Spleen (tissue), 7 donors: ENCODE measurements at regions not wholly inside any gene's neighbourhood (a gene's known extent, or its start where the extent isn't known, plus 50 kb on each side); places are given as distances from the start of the nearest gene placed in this dataset.

Source experiments
- CTCF ChIP-seq, 11 experiments: fragments of 200-600 bp in 7 of 11; fragments of 450-650 bp in 4 of 11; sonication (generic) in 4 of 11; IDR thresholded peaks in 8 of 11; conservative IDR thresholded peaks in 3 of 11; 1 replicate in 7 of 11; 2 replicates in 4 of 11; pipeline versions ENCODE4 v1.4.0 to v1.8.0; 2016 to 2021; ENCODE audit warnings: antibody characterized with exemption in 11 of 11, inconsistent platforms in 4 of 11, mild to moderate bottlenecking in 1 of 11
- POLR2A ChIP-seq, 3 donors: fragments of 450-650 bp; IDR thresholded peaks; one replicate each; pipeline ENCODE4 v1.5.1; 2017; ENCODE audit warnings: antibody characterized with exemption in 3 of 3, mild to moderate bottlenecking in 1 of 3
- POLR2AphosphoS5 ChIP-seq, 3 donors: sonication (generic); formaldehyde crosslinking; IDR thresholded peaks; one replicate each; pipeline ENCODE4 v1.5.1; 2017; ENCODE audit warnings: antibody characterized with exemption in 3 of 3
- donor health status: DM: no; HTN: no; CAD: no; lungs with moderate emphysema.
- donor health status: DM: no; HTN: no; CAD: no.
- donor health status: DM: no; HTN: no; CAD: no.

- TF ChIP-seq CTCF (IDR thresholded peaks at IDR 0.05 in 8 of 11, conservative IDR thresholded peaks at IDR 0.05 in 3 of 11): no peak
- no peak for TF ChIP-seq POLR2A (IDR thresholded peaks at IDR 0.05)
- TF ChIP-seq POLR2AphosphoS5 (IDR thresholded peaks at IDR 0.05): no peak
These were observed 531.2 kb upstream of the SEMA6D start for GRCh38 chr15:47186075-47186474.
